ENCODE measurements at regions not wholly inside any gene's neighbourhood (a gene's known extent, or its start where the extent isn't known, plus 50 kb on each side); places are given as distances from the start of the nearest gene placed in this dataset.

- in situ Hi-C loops (cut with HindIII; ENCODE audit: low pct_unique_long_range_greater_than_20kb, low sequenced_read_pairs), result no loop called here
- BruUV-seq (replicated peaks), result no TSS peak
- H3K4me1 ChIP-seq (ENCODE audit: control insufficient read depth, insufficient read depth, low read length), result no peaks in the 10 kb centered on the region
- no peaks in the 10 kb centered on the region for H3K27me3 ChIP-seq (ENCODE audit: control insufficient read depth, insufficient read depth, low read length)
- no peaks in the 10 kb centered on the region for H3K36me3 ChIP-seq (ENCODE audit: control insufficient read depth, insufficient read depth, low read length)
- intact Hi-C loops (cut with micrococcal nuclease; ENCODE audit: unreplicated experiment), result no loop called here
- no peak overlapping the region for H3K4me3 ChIP-seq (ENCODE audit: low read depth in 2 of 2, low read length in 2 of 2)
- ChIA-PET CTCF (no interaction called here), POLR2A (no interaction called here)
- no peak overlapping the region for H3K27ac ChIP-seq (ENCODE audit: low read length)
- no peak for ATAC-seq
- no peak for TF ChIP-seq SIN3A (IDR thresholded peaks at IDR 0.05; ENCODE audit: borderline replicate concordance, insufficient read depth, low read depth, low read length)
- H3K9me3 ChIP-seq (ENCODE audit: control insufficient read depth, insufficient read depth, low read depth, low read length), result no peaks in the 10 kb centered on the region
- no peak for DNase-seq (ENCODE audit: low read depth, low spot score)
Observed at GRCh38 chr3:30248423-30248822, 358.0 kb upstream of the TGFBR2 start.

DNA sequence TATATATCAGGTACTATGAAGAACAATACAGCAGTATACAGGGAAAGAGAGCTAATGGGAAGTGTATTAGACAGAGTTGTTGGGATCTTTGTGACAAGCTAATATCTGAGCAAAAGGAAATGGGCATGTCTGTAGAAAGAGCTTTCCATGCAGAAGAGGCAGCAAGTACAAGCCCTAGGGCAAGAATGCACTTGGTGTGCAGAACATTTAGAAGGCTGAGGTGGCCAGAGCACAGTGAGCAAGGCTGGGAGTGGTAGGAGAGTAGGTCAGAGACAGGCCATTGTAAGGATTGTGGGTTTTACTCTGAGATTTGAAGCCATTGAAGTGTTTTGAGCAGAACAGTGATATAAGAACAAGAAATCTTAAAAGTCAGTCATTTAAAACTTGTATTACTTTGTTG lies 353.9 kb upstream of the TGFBR2 start:
- no peaks in the 10 kb centered on the region for H3K36me3 ChIP-seq (ENCODE audit: control insufficient read depth, insufficient read depth, low read length)
- in situ Hi-C loops (cut with HindIII; ENCODE audit: low pct_unique_long_range_greater_than_20kb, low sequenced_read_pairs), result no loop called here
- H3K27me3 ChIP-seq (ENCODE audit: control insufficient read depth, insufficient read depth, low read length), result no peaks in the 10 kb centered on the region
- ATAC-seq, result no peak
- H3K4me1 ChIP-seq (ENCODE audit: control insufficient read depth, insufficient read depth, low read length), result no peaks in the 10 kb centered on the region
- no TSS peak for BruUV-seq (replicated peaks)
- no peak overlapping the region for H3K4me3 ChIP-seq (ENCODE audit: low read depth in 2 of 2, low read length in 2 of 2)
- no peak for DNase-seq (ENCODE audit: low read depth, low spot score)
- no peaks in the 10 kb centered on the region for H3K9me3 ChIP-seq (ENCODE audit: control insufficient read depth, insufficient read depth, low read depth, low read length)
- no peak overlapping the region for H3K27ac ChIP-seq (ENCODE audit: low read length)
- intact Hi-C loops (cut with micrococcal nuclease; ENCODE audit: unreplicated experiment), result no loop called here
- ChIA-PET POLR2A (no interaction called here), CTCF (no interaction called here)
- TF ChIP-seq SIN3A (IDR thresholded peaks at IDR 0.05; ENCODE audit: borderline replicate concordance, insufficient read depth, low read depth, low read length) (no peak), TCF7L2 (IDR thresholded peaks at IDR 0.05; ENCODE audit: low read depth, low read length) (no peak), POLR2AphosphoS5 (IDR thresholded peaks at IDR 0.05; ENCODE audit: low read depth, low read length) (no peak), CTCF (IDR thresholded peaks at IDR 0.05) (no peak), REST (IDR thresholded peaks at IDR 0.05; ENCODE audit: insufficient read depth in 1 of 2, low read depth in 2 of 2, low read length in 1 of 2) (no peak)

GRCh38 chr3:30253832-30254231 lies 352.6 kb upstream of the TGFBR2 start:
- no peaks in the 10 kb centered on the region for H3K27me3 ChIP-seq (ENCODE audit: control insufficient read depth, insufficient read depth, low read length)
- ChIA-PET POLR2A (no interaction called here), CTCF (no interaction called here)
- ATAC-seq (no peak), DNase-seq (ENCODE audit: low read depth, low spot score) (no peak)
- BruUV-seq (replicated peaks), result no TSS peak
- H3K4me1 ChIP-seq (ENCODE audit: control insufficient read depth, insufficient read depth, low read length), result no peaks in the 10 kb centered on the region
- no peak for TF ChIP-seq SIN3A (IDR thresholded peaks at IDR 0.05; ENCODE audit: borderline replicate concordance, insufficient read depth, low read depth, low read length)
- TF ChIP-seq TCF7L2 (IDR thresholded peaks at IDR 0.05; ENCODE audit: low read depth, low read length), result no peak
- TF ChIP-seq CTCF (IDR thresholded peaks at IDR 0.05), result no peak
- no peak for TF ChIP-seq REST (IDR thresholded peaks at IDR 0.05; ENCODE audit: insufficient read depth in 1 of 2, low read depth in 2 of 2, low read length in 1 of 2)
- no peak for TF ChIP-seq POLR2AphosphoS5 (IDR thresholded peaks at IDR 0.05; ENCODE audit: low read depth, low read length)
- H3K9me3 ChIP-seq (ENCODE audit: control insufficient read depth, insufficient read depth, low read depth, low read length), result no peaks in the 10 kb centered on the region
- no peak overlapping the region for H3K4me3 ChIP-seq (ENCODE audit: low read depth in 2 of 2, low read length in 2 of 2)
- H3K27ac ChIP-seq (ENCODE audit: low read length), result no peak overlapping the region
- H3K36me3 ChIP-seq (ENCODE audit: control insufficient read depth, insufficient read depth, low read length), result no peaks in the 10 kb centered on the region
- in situ Hi-C loops (cut with HindIII; ENCODE audit: low pct_unique_long_range_greater_than_20kb, low sequenced_read_pairs), result no loop called here
- intact Hi-C loops (cut with micrococcal nuclease; ENCODE audit: unreplicated experiment), result no loop called here

All from Panc1 (cell line).